Fibroblast of lung (primary cell): ENCODE measurements at regions not wholly inside any gene's neighbourhood (a gene's known extent, or its start where the extent isn't known, plus 50 kb on each side); places are given as distances from the start of the nearest gene placed in this dataset.
"Not testable (repeated sequence)": the region's sequence is repeated elsewhere in the genome, so short reads cannot be mapped to it uniquely, and the experiment has no call there.

Experiments used
- EZH2 ChIP-seq: IDR thresholded peaks from 2 replicates; pipeline ENCODE4 v1.5.1; 2012; ENCODE audit warnings: low read length, control low read depth, mild to moderate bottlenecking; ENCODE audit errors: missing control alignments
- TF ChIP-seq, protein P1 (sequence below), 2 donors: IDR thresholded peaks in 1 of 2; conservative IDR thresholded peaks in 1 of 2; 1 replicate in 1 of 2; 2 replicates in 1 of 2; pipeline ENCODE4 v1.5.1; 2011 to 2012; ENCODE audit warnings: low read length in 2 of 2, control low read depth in 1 of 2, inconsistent platforms in 1 of 2, low read depth in 1 of 2, mild to moderate bottlenecking in 1 of 2

DNA sequence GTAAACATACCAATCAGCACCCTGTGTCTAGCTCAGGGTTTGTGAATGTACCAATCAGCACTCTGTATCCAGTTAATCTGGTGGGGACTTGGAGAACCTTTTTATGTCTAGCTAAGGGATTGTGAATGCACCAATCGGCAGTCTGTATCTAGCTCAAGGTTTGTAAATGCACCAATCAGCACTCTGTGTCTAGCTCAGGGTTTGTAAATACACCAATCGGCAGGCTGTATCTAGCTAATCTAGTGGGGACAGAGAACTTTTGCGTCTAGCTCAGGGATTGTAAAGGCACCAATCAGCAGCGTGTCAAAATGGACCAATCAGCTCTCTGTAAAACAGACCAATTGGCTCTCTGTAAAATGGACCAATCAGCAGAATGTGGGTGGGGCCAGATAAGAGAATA, 126.7 kb upstream of the MYO10 start:
- TF ChIP-seq, protein P1, sequence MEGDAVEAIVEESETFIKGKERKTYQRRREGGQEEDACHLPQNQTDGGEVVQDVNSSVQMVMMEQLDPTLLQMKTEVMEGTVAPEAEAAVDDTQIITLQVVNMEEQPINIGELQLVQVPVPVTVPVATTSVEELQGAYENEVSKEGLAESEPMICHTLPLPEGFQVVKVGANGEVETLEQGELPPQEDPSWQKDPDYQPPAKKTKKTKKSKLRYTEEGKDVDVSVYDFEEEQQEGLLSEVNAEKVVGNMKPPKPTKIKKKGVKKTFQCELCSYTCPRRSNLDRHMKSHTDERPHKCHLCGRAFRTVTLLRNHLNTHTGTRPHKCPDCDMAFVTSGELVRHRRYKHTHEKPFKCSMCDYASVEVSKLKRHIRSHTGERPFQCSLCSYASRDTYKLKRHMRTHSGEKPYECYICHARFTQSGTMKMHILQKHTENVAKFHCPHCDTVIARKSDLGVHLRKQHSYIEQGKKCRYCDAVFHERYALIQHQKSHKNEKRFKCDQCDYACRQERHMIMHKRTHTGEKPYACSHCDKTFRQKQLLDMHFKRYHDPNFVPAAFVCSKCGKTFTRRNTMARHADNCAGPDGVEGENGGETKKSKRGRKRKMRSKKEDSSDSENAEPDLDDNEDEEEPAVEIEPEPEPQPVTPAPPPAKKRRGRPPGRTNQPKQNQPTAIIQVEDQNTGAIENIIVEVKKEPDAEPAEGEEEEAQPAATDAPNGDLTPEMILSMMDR (conservative IDR thresholded peaks at IDR 0.05 in 1 of 2, IDR thresholded peaks at IDR 0.05 in 1 of 2; ENCODE audit: low read depth in 1 of 2, low read length in 2 of 2), result not testable (repeated sequence)
- not testable (repeated sequence) for TF ChIP-seq EZH2
